H54 (cell line): ENCODE measurements at regions not wholly inside any gene's neighbourhood (a gene's known extent, or its start where the extent isn't known, plus 50 kb on each side); places are given as distances from the start of the nearest gene placed in this dataset.

Source experiments
- DNase-seq: peaks from one replicate; pipeline ENCODE4 v3.0.0; 2011; ENCODE audit warnings: low spot score, mixed read lengths; ENCODE audit not compliant: insufficient read length
- FAIRE-seq: peaks from 3 replicates; lab custom pipeline; 2011; peaks lifted over from hg19 to GRCh38; lab: Jason Lieb, UNC
- POLR2A ChIP-seq: IDR thresholded peaks from 2 replicates; pipeline ENCODE4 v1.6.1; 2011; ENCODE audit warnings: low read depth, mild to moderate bottlenecking, low read length

- DNase-seq (no peak), FAIRE-seq (no peak)
- TF ChIP-seq POLR2A: no peak
Measured at GRCh38 chr5:175606409-175606808, 51.5 kb upstream of the HRH2 start.
